Thoracic aorta (tissue), 2 donors: ENCODE measurements at regions not wholly inside any gene's neighbourhood (a gene's known extent, or its start where the extent isn't known, plus 50 kb on each side); places are given as distances from the start of the nearest gene placed in this dataset.

Experiments used
- ATAC-seq: fragments of 150-250 bp; one replicate; pipeline ENCODE4 v1.8.0; 2017; ENCODE audit warnings: low read depth; ENCODE audit not compliant: insufficient number of reproducible peaks, low FRiP score
- DNase-seq: peaks from one replicate; pipeline ENCODE4 v3.0.0-alpha.2; 2020; ENCODE audit warnings: low spot score
- H3K27ac ChIP-seq, 2 donors: fragments of 200-600 bp; sonication (generic); 1 replicate in 1 of 2; 2 replicates in 1 of 2; pipeline ENCODE4 v1.5.1; 2016; ENCODE audit warnings: mild to moderate bottlenecking in 2 of 2, moderate library complexity in 2 of 2
- H3K27me3 ChIP-seq: fragments of 200-600 bp; sonication (generic); replicated peaks from 2 replicates; pipeline ENCODE4 v1.6.0; 2016; ENCODE audit warnings: mild to moderate bottlenecking; ENCODE audit not compliant: insufficient read depth
- H3K36me3 ChIP-seq: fragments of 200-600 bp; sonication (generic); one replicate; pipeline ENCODE4 v1.5.1; 2016
- H3K4me1 ChIP-seq, 2 donors: fragments of 200-600 bp; sonication (generic); 1 replicate in 1 of 2; 2 replicates in 1 of 2; pipeline versions ENCODE4 v1.5.1 to v1.6.0; 2016; ENCODE audit warnings: low read depth in 2 of 2, mild to moderate bottlenecking in 1 of 2; ENCODE audit not compliant: control insufficient read depth in 1 of 2
- H3K4me3 ChIP-seq: fragments of 200-600 bp; sonication (generic); 2 replicates; pipeline ENCODE4 v1.5.1; 2016; ENCODE audit warnings: mild to moderate bottlenecking
- H3K9me3 ChIP-seq: fragments of 200-600 bp; sonication (generic); 2 replicates; pipeline ENCODE4 v1.5.1; 2016
- TF ChIP-seq, protein P1 (sequence below): fragments of 200-600 bp; sonication (generic); IDR thresholded peaks from one replicate; pipeline ENCODE4 v1.5.1; 2019; ENCODE audit warnings: antibody characterized with exemption

DNA sequence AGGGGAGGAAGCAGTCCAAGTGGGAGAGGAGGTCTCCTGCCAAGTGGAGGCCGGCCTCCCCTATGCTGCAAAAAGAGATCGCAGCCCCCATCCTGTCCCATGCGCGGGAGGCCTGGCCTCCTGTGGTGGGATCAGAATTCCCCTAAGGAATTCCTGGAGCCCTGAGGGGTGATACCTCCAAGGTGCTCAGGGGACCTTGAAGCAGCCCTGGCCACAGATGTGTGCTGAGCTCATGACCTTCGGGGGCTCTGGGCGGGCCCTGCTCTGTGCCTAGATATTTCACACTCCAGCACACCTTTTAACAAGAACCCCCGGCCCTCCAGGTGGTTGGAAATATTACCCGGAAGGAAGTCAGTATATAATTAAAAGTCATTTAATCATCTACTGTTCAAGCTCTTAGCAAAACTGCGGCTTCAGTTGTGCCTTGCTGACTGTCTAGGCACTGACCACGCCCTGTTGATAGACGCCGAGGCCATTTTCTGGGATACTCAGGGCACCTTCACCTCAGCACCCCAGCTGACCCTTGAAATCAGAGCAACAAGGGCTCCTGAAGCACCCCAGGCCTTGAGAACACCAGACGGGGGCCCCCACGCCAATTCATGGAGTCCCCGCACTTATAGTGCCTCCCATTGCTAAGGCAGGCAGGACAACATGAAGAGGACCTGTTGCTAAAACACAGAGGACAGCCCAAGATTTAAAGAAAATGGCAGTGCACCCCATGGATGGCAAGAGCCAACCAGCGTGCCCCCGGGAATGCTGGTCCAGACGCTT lies 119.1 kb downstream of the NDUFA10 start:
- DNase-seq (no peak), ATAC-seq (no peak)
- Histone ChIP-seq H3K4me3 (no peak overlapping the region), H3K36me3 (no peaks in the 10 kb centered on the region), H3K27ac (no peak overlapping the region), H3K9me3 (no peaks in the 10 kb centered on the region), H3K27me3 (no peaks in the 10 kb centered on the region), H3K4me1 (no peaks in the 10 kb centered on the region)
- TF ChIP-seq, protein P1, sequence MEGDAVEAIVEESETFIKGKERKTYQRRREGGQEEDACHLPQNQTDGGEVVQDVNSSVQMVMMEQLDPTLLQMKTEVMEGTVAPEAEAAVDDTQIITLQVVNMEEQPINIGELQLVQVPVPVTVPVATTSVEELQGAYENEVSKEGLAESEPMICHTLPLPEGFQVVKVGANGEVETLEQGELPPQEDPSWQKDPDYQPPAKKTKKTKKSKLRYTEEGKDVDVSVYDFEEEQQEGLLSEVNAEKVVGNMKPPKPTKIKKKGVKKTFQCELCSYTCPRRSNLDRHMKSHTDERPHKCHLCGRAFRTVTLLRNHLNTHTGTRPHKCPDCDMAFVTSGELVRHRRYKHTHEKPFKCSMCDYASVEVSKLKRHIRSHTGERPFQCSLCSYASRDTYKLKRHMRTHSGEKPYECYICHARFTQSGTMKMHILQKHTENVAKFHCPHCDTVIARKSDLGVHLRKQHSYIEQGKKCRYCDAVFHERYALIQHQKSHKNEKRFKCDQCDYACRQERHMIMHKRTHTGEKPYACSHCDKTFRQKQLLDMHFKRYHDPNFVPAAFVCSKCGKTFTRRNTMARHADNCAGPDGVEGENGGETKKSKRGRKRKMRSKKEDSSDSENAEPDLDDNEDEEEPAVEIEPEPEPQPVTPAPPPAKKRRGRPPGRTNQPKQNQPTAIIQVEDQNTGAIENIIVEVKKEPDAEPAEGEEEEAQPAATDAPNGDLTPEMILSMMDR: no peak

DNA sequence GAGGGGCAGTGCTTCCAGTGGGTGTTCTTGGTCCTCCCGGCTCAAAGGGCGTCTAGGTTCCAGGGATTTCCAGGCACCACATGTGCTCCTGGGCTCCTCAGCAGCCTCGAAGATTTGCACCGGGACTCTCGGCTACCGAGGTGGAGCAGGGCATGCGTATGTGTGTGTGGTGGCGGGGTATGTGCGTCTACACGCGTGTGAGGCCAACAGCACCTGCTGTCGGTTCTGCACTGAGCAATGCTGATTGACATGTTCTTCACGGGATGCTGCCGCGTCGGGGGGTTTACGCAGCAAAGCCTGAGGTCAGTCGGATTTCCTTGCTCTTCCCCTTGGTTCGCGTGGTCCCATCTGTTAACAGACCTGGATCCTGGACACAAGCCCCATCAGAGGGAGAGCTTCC lies 119.8 kb downstream of the NDUFA10 start:
- TF ChIP-seq, protein P1: no peak
- DNase-seq (no peak), ATAC-seq (no peak)
- Histone ChIP-seq H3K36me3 (no peaks in the 10 kb centered on the region), H3K4me1 (no peaks in the 10 kb centered on the region), H3K27ac (no peak overlapping the region), H3K4me3 (no peak overlapping the region), H3K9me3 (no peaks in the 10 kb centered on the region), H3K27me3 (no peaks in the 10 kb centered on the region)

GRCh38 chr2:239904496-239904895 lies 120.6 kb downstream of the NDUFA10 start:
- Histone ChIP-seq H3K4me3 (no peak overlapping the region), H3K27me3 (no peaks in the 10 kb centered on the region), H3K27ac (no peak overlapping the region), H3K36me3 (no peaks in the 10 kb centered on the region), H3K9me3 (no peaks in the 10 kb centered on the region), H3K4me1 (no peaks in the 10 kb centered on the region)
- ATAC-seq (no peak), DNase-seq (no peak)
- TF ChIP-seq, protein P1: no peak

GRCh38 chr2:239903803-239904202 lies 121.3 kb downstream of the NDUFA10 start:
- no peaks in the 10 kb centered on the region for H3K4me1 ChIP-seq
- H3K27me3 ChIP-seq: no peaks in the 10 kb centered on the region
- no peak overlapping the region for H3K27ac ChIP-seq
- H3K9me3 ChIP-seq: no peaks in the 10 kb centered on the region
- no peak overlapping the region for H3K4me3 ChIP-seq
- DNase-seq (no peak), ATAC-seq (no peak)
- TF ChIP-seq, protein P1: no peak
- H3K36me3 ChIP-seq: no peaks in the 10 kb centered on the region

GRCh38 chr2:239903210-239903609 lies 121.9 kb downstream of the NDUFA10 start:
- Histone ChIP-seq H3K27ac (no peak overlapping the region), H3K4me1 (no peaks in the 10 kb centered on the region), H3K4me3 (no peak overlapping the region), H3K36me3 (no peaks in the 10 kb centered on the region), H3K9me3 (no peaks in the 10 kb centered on the region), H3K27me3 (no peaks in the 10 kb centered on the region)
- TF ChIP-seq, protein P1: no peak
- ATAC-seq: no peak
- no peak for DNase-seq
